HG02938 (cell line): ENCODE measurements at regions not wholly inside any gene's neighbourhood (a gene's known extent, or its start where the extent isn't known, plus 50 kb on each side); places are given as distances from the start of the nearest gene placed in this dataset.

Experiments used
- ATAC-seq: cut with Tn5 transposase; IDR thresholded peaks from one replicate; pipeline ENCODE4 v1.9.1; 2021; ENCODE audit warnings: mild to moderate bottlenecking, moderate library complexity; ENCODE audit not compliant: unreplicated experiment

GRCh38 chr16:50881331-50881830 is 139.5 kb downstream of the CYLD start:
- ATAC-seq: no peak

DNA sequence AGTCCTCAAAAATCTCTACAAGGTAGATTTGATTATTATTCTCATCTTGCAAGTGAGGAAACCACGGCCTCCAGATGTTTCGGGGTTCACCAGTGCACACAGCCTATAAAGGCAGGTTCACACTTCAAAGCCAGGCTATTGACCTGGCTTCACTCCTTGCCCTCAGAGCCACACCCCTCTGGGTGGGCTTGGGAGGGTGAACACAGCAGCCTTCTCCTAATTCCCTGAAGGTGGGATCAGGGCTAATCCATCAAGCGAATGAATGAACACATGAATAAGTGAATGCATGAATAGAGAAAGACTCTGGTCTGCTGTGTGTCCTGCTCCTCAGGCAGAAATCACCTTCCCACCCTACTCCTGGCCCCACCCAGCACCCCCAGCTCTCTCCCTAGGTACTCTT is 139.0 kb downstream of the CYLD start:
- no peak for ATAC-seq

DNA sequence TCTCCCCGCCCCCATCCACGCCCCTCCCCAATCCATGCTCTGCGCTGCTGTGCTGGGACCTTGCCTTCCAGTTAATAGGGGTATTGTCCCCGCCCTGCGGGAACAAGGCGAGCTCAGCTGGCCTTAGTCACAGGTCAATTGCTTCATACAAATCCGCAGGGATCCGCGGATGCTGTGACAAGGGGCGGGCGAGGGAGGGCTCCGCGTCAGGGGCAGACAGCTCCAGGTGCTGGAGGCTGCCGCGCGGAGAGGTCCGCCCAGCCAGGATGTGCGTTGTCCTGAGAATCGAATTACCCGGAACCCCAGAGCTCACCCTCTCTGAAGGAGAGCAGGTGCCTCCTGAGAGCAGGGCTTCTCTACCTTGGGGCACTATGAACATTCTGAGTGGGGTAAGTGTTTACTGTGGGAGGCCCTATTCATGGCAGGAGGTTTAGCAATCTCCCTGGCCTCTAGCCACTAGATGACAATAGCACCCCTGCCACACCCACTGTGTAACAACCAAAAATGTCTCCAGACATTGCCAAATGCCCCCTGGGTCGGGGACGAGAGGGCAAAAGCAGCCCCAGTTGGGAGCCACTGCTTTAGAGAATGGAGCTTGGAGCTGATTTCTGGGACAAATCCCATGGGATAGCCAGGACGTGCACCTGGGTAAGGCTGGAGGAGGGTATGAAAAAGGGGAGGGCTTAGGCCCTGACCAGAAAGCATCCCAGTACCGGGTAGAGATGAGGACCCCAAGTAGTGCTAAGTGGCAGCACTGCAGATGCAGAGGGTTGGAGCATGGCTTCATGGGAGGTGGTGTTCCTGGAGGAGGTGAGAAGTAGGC is 138.2 kb downstream of the CYLD start:
- no peak for ATAC-seq

DNA sequence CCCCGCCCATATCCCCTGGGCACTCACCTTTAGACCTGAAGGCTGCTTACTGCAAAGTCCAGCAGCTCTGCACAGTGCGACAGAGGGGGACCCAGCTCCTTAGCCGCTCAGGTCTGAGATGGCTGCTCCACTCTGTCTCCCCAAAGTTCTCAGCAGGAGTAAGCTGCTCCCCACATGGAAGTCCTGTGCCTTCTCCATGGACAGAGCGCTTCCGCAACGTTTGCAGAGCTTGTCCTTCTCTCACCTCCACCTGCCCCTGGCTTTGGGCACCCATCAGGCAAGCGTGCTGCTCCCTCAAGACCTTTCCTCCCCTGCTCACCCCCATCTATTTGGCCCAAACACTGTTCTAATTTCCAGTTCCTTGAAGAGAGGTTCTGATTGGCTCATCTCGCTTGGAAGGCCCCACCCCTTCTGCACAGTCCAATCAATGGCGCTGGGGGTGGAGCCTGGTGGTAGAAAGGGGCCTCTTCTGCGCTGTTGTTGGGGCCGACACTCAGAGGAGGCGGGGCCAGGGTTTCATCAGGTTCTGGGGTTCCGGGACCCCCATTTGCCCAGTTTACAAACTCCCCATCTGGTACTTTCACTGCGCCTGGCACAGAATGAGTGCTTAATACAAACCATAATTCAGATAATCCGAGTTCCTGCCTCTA is 137.2 kb downstream of the CYLD start:
- no peak for ATAC-seq

GRCh38 chr16:50878536-50878935 is 136.7 kb downstream of the CYLD start:
- ATAC-seq: no peak

GRCh38 chr16:50876263-50876662 is 134.4 kb downstream of the CYLD start:
- ATAC-seq: no peak

- no peak for ATAC-seq
Observed at GRCh38 chr16:50868577-50868976, 126.7 kb downstream of the CYLD start.

GRCh38 chr16:50866806-50867205 is 124.9 kb downstream of the CYLD start:
- no peak for ATAC-seq

- no peak for ATAC-seq
Observed at GRCh38 chr16:50864386-50864785, 122.5 kb downstream of the CYLD start.

DNA sequence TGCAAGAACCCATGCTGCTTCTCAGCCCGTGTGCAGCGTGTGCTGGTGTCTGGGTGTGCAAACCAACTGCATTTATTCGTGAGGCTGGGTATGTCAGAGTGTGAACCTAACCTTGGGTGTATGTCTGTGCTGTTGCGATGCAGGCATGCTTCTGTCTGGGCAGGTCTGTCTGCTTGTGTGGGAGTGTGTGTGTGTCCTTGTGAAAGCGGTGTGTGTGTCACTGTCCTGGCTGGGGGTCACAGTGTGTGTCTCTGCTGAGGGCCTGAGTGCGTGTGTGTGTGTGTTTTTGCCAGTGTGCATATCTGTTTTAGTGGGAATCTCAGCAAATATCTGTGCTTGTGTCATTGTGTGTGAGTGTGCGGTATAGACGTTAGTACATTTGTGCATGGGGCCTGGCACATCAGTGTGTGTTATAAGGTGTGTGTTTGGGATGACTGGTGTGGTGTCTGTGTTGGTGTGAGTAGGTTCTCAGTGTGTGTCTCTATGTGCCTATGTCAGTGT is 121.8 kb downstream of the CYLD start:
- no peak for ATAC-seq

DNA sequence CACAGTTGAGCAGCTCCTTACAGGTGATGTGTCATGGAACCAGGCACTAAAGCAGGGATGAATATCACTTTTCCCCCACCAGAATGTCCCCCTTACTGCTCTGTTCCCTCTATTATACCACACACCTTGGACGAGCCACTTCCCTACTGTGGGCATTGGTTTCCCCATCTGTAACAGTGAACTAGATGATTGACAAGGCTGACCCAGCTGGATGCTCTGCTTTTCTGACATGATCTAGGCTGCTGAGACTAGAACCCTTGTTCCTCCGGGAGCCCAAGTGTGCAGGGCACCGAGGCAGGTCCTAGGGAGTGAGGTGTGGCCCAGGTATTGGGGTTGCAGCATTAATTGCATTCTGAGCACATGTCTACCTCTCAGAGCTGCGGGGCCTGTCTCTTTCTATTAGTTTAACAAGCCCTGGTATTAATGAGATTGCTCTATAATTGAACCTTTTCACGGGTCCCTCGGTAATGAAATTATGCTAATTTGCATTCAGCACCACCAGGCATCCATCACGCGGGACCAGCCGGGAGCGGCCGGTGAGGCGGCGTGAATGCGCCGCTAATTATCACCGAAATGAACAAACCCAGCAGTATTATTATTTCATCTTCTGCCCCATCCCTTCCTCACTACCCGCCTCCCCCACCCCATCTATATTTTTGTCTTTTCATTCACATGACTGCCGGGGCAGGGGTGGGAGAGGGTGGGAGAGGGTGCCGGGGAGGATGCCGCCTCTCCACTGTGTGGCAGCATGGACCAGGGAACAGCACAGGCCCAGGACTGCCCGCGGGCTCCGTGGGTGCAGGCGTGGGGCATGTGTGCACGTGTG is 121.1 kb downstream of the CYLD start:
- ATAC-seq: no peak

GRCh38 chr16:50861970-50862411 is 120.1 kb downstream of the CYLD start:
- no peak for ATAC-seq

DNA sequence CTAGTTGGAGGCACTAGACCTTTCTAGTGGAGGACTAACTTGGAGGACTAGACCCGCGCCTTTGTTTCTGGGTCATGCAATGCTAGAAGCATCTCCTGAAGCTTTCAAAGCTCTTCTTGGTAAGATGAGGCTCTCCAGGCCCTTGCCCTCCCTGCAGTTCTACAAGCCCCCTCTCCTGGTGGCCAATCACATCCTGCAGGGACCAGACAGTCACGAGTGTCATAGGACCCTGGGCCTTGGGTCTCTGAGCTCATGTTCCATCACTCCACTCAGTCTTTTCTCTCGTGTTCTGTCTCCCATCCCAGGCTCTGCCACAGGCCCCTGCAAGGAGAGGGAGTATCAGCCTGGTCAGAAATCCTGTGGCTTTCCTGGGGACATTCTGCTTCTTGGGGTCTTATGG is 119.6 kb downstream of the CYLD start:
- ATAC-seq: no peak

GRCh38 chr16:50859628-50860360 is 117.9 kb downstream of the CYLD start:
- no peak for ATAC-seq

GRCh38 chr16:50858877-50859627 is 117.2 kb downstream of the CYLD start:
- no peak for ATAC-seq

- ATAC-seq: no peak
Observed at GRCh38 chr16:50858376-50858775, 116.5 kb downstream of the CYLD start.

DNA sequence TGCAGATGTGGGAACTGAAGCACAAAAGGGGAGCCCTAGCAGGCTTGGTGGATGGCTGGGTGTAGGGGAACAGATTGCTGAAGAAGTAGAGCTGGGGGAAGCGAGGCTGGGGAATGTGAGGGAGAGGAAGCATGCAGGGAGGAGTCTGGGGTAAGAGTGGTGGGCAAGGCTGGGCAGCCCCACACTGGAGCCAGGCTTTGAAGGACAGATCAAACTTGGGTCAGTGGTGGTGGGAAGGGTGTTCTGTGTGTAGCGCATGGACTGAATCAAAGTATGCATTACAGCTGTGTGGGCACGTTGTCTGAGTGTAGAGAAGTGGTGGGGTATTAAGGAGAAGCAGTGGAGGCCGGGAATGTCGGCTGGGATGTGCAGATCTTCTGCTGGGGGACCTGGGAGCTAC is 116.0 kb downstream of the CYLD start:
- ATAC-seq: no peak

DNA sequence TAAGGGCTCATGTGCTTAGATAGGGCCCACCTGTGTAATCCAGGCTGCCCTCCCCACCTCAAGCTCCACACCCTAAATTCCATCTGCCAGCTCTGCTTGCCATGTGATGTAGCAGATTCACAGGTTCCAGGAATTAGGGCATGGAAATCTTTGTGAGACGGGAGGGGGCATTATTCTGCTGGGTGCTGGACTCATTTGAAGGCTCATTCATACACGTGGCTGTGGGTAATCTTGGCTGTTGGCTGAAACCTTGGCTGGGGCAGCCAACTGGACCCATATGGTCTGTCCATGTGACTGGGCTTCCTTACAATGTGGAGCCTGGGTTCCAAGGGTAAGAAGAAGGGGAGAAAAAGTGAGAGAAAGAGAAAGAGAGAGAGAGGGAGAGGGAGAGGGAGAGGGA is 115.1 kb downstream of the CYLD start:
- ATAC-seq: no peak

DNA sequence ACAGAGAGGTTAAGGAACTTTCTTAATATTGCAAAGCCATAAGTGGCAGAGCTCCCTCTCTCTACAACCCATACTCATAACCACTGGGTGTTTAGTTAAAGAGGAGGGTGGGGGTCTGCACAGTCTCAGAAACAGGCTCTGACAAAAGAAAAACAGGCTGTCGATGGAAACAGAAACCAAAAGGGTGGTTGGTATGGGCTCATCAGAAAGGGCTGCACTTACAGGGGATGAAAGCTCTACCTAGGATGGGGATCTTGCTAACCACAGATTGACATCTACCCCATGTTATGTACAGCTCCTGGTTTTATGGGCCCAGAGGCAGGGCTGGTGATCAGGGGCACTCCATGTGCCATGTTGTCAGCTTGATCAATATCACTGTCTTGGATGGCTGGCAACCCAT is 111.4 kb downstream of the CYLD start:
- ATAC-seq: no peak
